HL-60 (cell line): ENCODE measurements at regions not wholly inside any gene's neighbourhood (a gene's known extent, or its start where the extent isn't known, plus 50 kb on each side); places are given as distances from the start of the nearest gene placed in this dataset.
A peak's percentile ranks its signal among the peaks of the same experiment; 100 is the strongest.

Experiments used
- DNase-seq, 2 experiments: peaks; one replicate each; pipeline ENCODE4 v3.0.0-alpha.2; 2010 to 2020; ENCODE audit warnings: low read depth in 1 of 2, low spot score in 1 of 2
- H3K27ac ChIP-seq: fragments of 250-450 bp; sonication (Bioruptor Pico); replicated peaks from 2 replicates; pipeline ENCODE4 v1.5.1; 2020; ENCODE audit warnings: mild to moderate bottlenecking, moderate library complexity
- H3K27me3 ChIP-seq: fragments of 250-450 bp; sonication (Bioruptor Pico); 2 replicates; pipeline ENCODE4 v1.5.1; 2021; ENCODE audit warnings: mild to moderate bottlenecking, moderate library complexity; ENCODE audit not compliant: insufficient read depth, poor library complexity, severe bottlenecking
- H3K4me3 ChIP-seq: replicated peaks from 2 replicates; pipeline ENCODE4 v1.5.1; 2011; ENCODE audit warnings: mild to moderate bottlenecking, control low read depth, low read length; ENCODE audit not compliant: insufficient read depth
- GABPA ChIP-seq: IDR thresholded peaks from 2 replicates; pipeline ENCODE4 v1.6.1; 2012; ENCODE audit warnings: low read depth
- POLR2AphosphoS5 ChIP-seq: IDR thresholded peaks from 2 replicates; pipeline ENCODE4 v1.6.1; 2012; ENCODE audit warnings: low read depth
- SPI1 ChIP-seq: IDR thresholded peaks from 2 replicates; pipeline ENCODE4 v1.6.1; 2012; ENCODE audit warnings: low read depth, mild to moderate bottlenecking, borderline replicate concordance
- TF ChIP-seq, protein P1 (sequence below): IDR thresholded peaks from one replicate; pipeline ENCODE4 v1.5.1; 2011; ENCODE audit warnings: low read length, control low read depth, inconsistent platforms; ENCODE audit not compliant: insufficient read depth
- TF ChIP-seq, protein P2 (sequence below): IDR thresholded peaks from 2 replicates; pipeline ENCODE4 v1.6.1; 2012; ENCODE audit warnings: low read depth; ENCODE audit not compliant: insufficient replicate concordance

DNA sequence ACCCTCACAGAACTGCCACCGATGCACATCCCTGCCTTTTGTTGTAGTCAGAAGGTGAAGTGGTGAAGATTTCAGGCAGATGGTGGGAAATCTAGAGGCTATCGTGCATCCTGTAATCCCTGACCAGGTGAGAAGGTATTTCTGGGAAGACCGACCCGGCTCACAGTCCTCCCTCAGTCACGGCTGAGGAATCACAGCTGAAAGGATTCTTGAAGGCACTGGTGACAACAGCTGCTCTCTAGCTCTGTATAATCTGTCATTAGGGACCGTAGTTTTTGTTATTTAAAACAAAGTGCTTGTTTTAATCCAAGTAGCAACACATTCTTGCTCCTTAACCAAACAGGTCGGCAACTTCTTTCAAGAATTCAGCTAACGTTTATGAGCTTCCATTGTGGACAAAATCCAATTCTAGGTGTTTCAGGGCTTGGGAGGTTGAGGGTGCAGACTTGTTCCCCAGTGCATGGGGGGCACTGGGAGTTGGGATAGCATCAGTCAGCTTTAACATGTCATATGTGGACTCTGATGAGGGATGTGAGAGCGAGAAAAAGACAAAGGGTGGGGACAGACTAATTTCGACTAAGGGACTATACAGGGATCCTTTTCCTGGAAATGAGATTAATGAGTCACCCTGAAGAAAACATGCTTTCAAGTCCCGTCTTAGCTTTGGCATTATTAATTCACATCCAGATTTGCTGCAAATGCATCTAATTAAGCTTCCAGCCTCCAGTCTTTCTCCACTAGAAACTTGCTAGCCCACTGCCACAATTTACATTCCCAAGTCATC, 141.0 kb upstream of the RASGRP1 start:
- no peak for DNase-seq
- H3K27me3 ChIP-seq = no peaks in the 10 kb centered on the region
- TF ChIP-seq POLR2AphosphoS5 (no peak), SPI1 (no peak), GABPA (no peak)
- TF ChIP-seq, protein P1, sequence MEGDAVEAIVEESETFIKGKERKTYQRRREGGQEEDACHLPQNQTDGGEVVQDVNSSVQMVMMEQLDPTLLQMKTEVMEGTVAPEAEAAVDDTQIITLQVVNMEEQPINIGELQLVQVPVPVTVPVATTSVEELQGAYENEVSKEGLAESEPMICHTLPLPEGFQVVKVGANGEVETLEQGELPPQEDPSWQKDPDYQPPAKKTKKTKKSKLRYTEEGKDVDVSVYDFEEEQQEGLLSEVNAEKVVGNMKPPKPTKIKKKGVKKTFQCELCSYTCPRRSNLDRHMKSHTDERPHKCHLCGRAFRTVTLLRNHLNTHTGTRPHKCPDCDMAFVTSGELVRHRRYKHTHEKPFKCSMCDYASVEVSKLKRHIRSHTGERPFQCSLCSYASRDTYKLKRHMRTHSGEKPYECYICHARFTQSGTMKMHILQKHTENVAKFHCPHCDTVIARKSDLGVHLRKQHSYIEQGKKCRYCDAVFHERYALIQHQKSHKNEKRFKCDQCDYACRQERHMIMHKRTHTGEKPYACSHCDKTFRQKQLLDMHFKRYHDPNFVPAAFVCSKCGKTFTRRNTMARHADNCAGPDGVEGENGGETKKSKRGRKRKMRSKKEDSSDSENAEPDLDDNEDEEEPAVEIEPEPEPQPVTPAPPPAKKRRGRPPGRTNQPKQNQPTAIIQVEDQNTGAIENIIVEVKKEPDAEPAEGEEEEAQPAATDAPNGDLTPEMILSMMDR = no peak
- TF ChIP-seq, protein P2, sequence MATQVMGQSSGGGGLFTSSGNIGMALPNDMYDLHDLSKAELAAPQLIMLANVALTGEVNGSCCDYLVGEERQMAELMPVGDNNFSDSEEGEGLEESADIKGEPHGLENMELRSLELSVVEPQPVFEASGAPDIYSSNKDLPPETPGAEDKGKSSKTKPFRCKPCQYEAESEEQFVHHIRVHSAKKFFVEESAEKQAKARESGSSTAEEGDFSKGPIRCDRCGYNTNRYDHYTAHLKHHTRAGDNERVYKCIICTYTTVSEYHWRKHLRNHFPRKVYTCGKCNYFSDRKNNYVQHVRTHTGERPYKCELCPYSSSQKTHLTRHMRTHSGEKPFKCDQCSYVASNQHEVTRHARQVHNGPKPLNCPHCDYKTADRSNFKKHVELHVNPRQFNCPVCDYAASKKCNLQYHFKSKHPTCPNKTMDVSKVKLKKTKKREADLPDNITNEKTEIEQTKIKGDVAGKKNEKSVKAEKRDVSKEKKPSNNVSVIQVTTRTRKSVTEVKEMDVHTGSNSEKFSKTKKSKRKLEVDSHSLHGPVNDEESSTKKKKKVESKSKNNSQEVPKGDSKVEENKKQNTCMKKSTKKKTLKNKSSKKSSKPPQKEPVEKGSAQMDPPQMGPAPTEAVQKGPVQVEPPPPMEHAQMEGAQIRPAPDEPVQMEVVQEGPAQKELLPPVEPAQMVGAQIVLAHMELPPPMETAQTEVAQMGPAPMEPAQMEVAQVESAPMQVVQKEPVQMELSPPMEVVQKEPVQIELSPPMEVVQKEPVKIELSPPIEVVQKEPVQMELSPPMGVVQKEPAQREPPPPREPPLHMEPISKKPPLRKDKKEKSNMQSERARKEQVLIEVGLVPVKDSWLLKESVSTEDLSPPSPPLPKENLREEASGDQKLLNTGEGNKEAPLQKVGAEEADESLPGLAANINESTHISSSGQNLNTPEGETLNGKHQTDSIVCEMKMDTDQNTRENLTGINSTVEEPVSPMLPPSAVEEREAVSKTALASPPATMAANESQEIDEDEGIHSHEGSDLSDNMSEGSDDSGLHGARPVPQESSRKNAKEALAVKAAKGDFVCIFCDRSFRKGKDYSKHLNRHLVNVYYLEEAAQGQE = no peak
- no peak overlapping the region for H3K27ac ChIP-seq
- H3K4me3 ChIP-seq = no peak overlapping the region

DNA sequence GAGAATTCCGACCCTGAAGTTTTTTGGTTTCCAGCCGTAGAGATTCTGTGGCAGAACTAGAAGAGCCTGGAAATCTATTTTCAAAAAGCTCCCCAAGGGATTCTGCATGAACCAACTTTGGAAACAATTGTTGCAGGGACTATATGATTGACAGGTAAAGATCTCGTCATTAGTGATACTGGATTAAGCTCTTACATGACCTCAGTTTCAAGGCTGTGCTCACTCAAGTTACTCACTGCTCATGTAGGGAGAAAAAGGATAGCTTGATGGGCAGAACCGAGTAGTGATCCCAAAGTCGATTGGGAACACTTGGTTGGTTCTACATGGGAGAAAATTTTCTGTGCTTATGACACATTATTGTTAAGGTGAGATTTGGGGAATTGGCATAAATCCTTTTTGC, 142.3 kb upstream of the RASGRP1 start:
- no peak overlapping the region for H3K27ac ChIP-seq
- no peaks in the 10 kb centered on the region for H3K27me3 ChIP-seq
- no peak for DNase-seq
- no peak overlapping the region for H3K4me3 ChIP-seq
- TF ChIP-seq, protein P1 = no peak
- no peak for TF ChIP-seq SPI1
- TF ChIP-seq, protein P2 = no peak
- TF ChIP-seq POLR2AphosphoS5 = no peak
- no peak for TF ChIP-seq GABPA

GRCh38 chr15:38707802-38708671, 143.4 kb upstream of the RASGRP1 start:
- H3K27me3 ChIP-seq = no peaks in the 10 kb centered on the region
- H3K4me3 ChIP-seq = no peak overlapping the region
- no peak for TF ChIP-seq SPI1
- TF ChIP-seq, protein P1 = peak; percentile 51
- no peak overlapping the region for H3K27ac ChIP-seq
- peak; percentile 12 to 28 for DNase-seq
